H1 (cell line): ENCODE measurements at regions not wholly inside any gene's neighbourhood (a gene's known extent, or its start where the extent isn't known, plus 50 kb on each side); places are given as distances from the start of the nearest gene placed in this dataset.

Experiments
- CTCF ChIA-PET: fragments of 300-600 bp; sonication (Branson Sonifier 250); formaldehyde crosslinking; loops from one replicate; lab custom pipeline; 2021; ENCODE audit not compliant: partially characterized antibody; lab: Charles Lee
- POLR2A ChIA-PET: fragments of 300-600 bp; sonication (Branson Sonifier 250); formaldehyde crosslinking; loops from one replicate; lab custom pipeline; 2021; ENCODE audit warnings: inconsistent platforms; ENCODE audit not compliant: partially characterized antibody; lab: Charles Lee
- DNase-seq, 2 experiments: peaks; one replicate each; pipeline versions ENCODE4 v3.0.0 to v3.0.0-alpha.2; 2010 to 2022; ENCODE audit warnings: low spot score in 2 of 2, low read depth in 1 of 2, mixed read lengths in 1 of 2
- FAIRE-seq: peaks from 2 replicates; lab custom pipeline; 2011; peaks lifted over from hg19 to GRCh38; lab: Jason Lieb, UNC
- H2AFZ ChIP-seq: 2 replicates; pipeline ENCODE4 v1.8.1; 2012; ENCODE audit warnings: low read length, inconsistent platforms
- H2AK5ac ChIP-seq: 2 replicates; pipeline ENCODE4 v1.6.1; 2013; ENCODE audit warnings: low read depth, low read length
- H2BK120ac ChIP-seq: replicated peaks from 2 replicates; pipeline ENCODE3; 2013; ENCODE audit warnings: low read depth, low read length, inconsistent platforms
- H2BK12ac ChIP-seq: 2 replicates; pipeline ENCODE4 v1.6.1; 2013; ENCODE audit warnings: low read depth, low read length
- H2BK15ac ChIP-seq: 2 replicates; pipeline ENCODE4 v1.6.1; 2013; ENCODE audit warnings: low read length
- H2BK20ac ChIP-seq: 2 replicates; pipeline ENCODE4 v1.6.1; 2013; ENCODE audit warnings: low read length
- H2BK5ac ChIP-seq: 2 replicates; pipeline ENCODE4 v1.6.1; 2013; ENCODE audit warnings: low read depth, low read length
- H3K14ac ChIP-seq: 2 replicates; pipeline ENCODE4 v1.6.1; 2013; ENCODE audit warnings: inconsistent platforms; ENCODE audit not compliant: insufficient read length
- H3K18ac ChIP-seq: 2 replicates; pipeline ENCODE4 v1.6.1; 2013; ENCODE audit warnings: low read length; ENCODE audit errors: extremely low read depth
- H3K23ac ChIP-seq: 2 replicates; pipeline ENCODE4 v1.6.1; 2013; ENCODE audit warnings: inconsistent platforms; ENCODE audit not compliant: insufficient read length
- H3K23me2 ChIP-seq: 2 replicates; pipeline ENCODE4 v1.6.1; 2013; ENCODE audit warnings: low read depth, low read length
- H3K27ac ChIP-seq: 2 replicates; pipeline ENCODE4 v1.6.1; 2011; ENCODE audit warnings: low read depth, low read length, inconsistent platforms
- H3K27me3 ChIP-seq, 4 experiments: replicated peaks in 1 of 4; 1 replicate in 1 of 4; 2 replicates in 3 of 4; pipeline versions ENCODE4 v1.6.1 to v1.8.1; 2011 to 2013; ENCODE audit warnings: low read length in 3 of 4, mild to moderate bottlenecking in 3 of 4, inconsistent platforms in 2 of 4, mixed read lengths in 2 of 4, moderate library complexity in 1 of 4; ENCODE audit not compliant: control insufficient read depth in 3 of 4, insufficient read depth in 3 of 4; ENCODE audit errors: extremely low read depth in 1 of 4
- H3K36me3 ChIP-seq, 4 experiments: 2 replicates each; pipeline versions ENCODE4 v1.6.1 to v1.8.1; 2011 to 2013; ENCODE audit warnings: mild to moderate bottlenecking in 4 of 4, low read length in 3 of 4, moderate library complexity in 2 of 4, control low read depth in 1 of 4, inconsistent platforms in 1 of 4; ENCODE audit not compliant: insufficient read depth in 4 of 4, control insufficient read depth in 2 of 4
- H3K4ac ChIP-seq: replicated peaks from 2 replicates; pipeline ENCODE3; 2013; ENCODE audit warnings: low read length, low read depth, mixed read lengths, inconsistent platforms; ENCODE audit not compliant: insufficient read length
- H3K4me1 ChIP-seq, 4 experiments: replicated peaks in 1 of 4; 1 replicate in 1 of 4; 2 replicates in 3 of 4; pipeline versions ENCODE4 v1.6.1 to v1.8.1; 2011 to 2013; ENCODE audit warnings: low read length in 3 of 4, inconsistent platforms in 2 of 4, mixed read lengths in 1 of 4; ENCODE audit not compliant: insufficient read depth in 4 of 4, control insufficient read depth in 3 of 4
- H3K4me2 ChIP-seq, 2 experiments: 2 replicates each; pipeline versions ENCODE4 v1.6.1 to v1.8.1; 2011 to 2013; ENCODE audit warnings: low read depth in 2 of 2, low read length in 2 of 2, control low read depth in 1 of 2, inconsistent platforms in 1 of 2, mild to moderate bottlenecking in 1 of 2; ENCODE audit not compliant: insufficient read depth in 1 of 2
- H3K4me3 ChIP-seq, 4 experiments: fragments of 200-600, 300-600 bp in 1 of 4; sonication (generic), shearing (Covaris generic), sonication (Bioruptor Twin) in 1 of 4; 2 replicates each; pipeline versions ENCODE4 v1.5.1 to v1.8.1; 2011 to 2016; ENCODE audit warnings: low read length in 4 of 4, low read depth in 3 of 4, control low read depth in 2 of 4, inconsistent platforms in 2 of 4, mild to moderate bottlenecking in 2 of 4, mixed read lengths in 1 of 4, moderate library complexity in 1 of 4; ENCODE audit not compliant: insufficient read depth in 2 of 4; ENCODE audit errors: extremely low read depth in 1 of 4
- H3K56ac ChIP-seq: replicated peaks from 2 replicates; pipeline ENCODE3; 2013; ENCODE audit warnings: low read depth, mild to moderate bottlenecking, mixed read lengths, low read length, inconsistent platforms; ENCODE audit not compliant: insufficient read length
- H3K79me1 ChIP-seq: 2 replicates; pipeline ENCODE4 v1.6.1; 2013; ENCODE audit warnings: low read depth, low read length, control low read depth
- H3K79me2 ChIP-seq, 2 experiments: 2 replicates each; pipeline versions ENCODE4 v1.6.1 to v1.8.1; 2012 to 2013; ENCODE audit warnings: low read length in 2 of 2, mild to moderate bottlenecking in 2 of 2, inconsistent platforms in 1 of 2; ENCODE audit not compliant: insufficient read depth in 2 of 2, control insufficient read depth in 1 of 2
- H3K9ac ChIP-seq, 4 experiments: replicated peaks in 1 of 4; 1 replicate in 1 of 4; 2 replicates in 3 of 4; pipeline versions ENCODE4 v1.6.1 to v1.8.1; 2011 to 2013; ENCODE audit warnings: low read depth in 3 of 4, low read length in 3 of 4, control low read depth in 2 of 4, mild to moderate bottlenecking in 2 of 4, moderate library complexity in 2 of 4, inconsistent platforms in 1 of 4; ENCODE audit errors: extremely low read depth in 1 of 4
- H3K9me3 ChIP-seq, 2 experiments: 2 replicates each; pipeline versions ENCODE4 v1.6.1 to v1.8.1; 2012 to 2013; ENCODE audit warnings: mild to moderate bottlenecking in 2 of 2, moderate library complexity in 2 of 2, control low read depth in 1 of 2, inconsistent platforms in 1 of 2, low read depth in 1 of 2, low read length in 1 of 2, mixed read lengths in 1 of 2; ENCODE audit not compliant: insufficient read depth in 2 of 2
- H4K20me1 ChIP-seq, 2 experiments: replicated peaks in 1 of 2; 2 replicates each; pipeline versions ENCODE3 to v1.8.1; 2011 to 2013; ENCODE audit warnings: inconsistent platforms in 2 of 2, low read length in 2 of 2, mild to moderate bottlenecking in 1 of 2; ENCODE audit not compliant: insufficient read depth in 2 of 2, control insufficient read depth in 1 of 2
- H4K5ac ChIP-seq: 2 replicates; pipeline ENCODE4 v1.6.1; 2013; ENCODE audit warnings: low read length, low read depth, mixed read lengths, inconsistent platforms; ENCODE audit not compliant: insufficient read length
- H4K8ac ChIP-seq: 2 replicates; pipeline ENCODE4 v1.8.0; 2013; ENCODE audit warnings: mild to moderate bottlenecking, moderate library complexity, low read length, inconsistent platforms; ENCODE audit not compliant: insufficient read depth; ENCODE audit errors: extremely low read depth
- H4K91ac ChIP-seq: replicated peaks from 2 replicates; pipeline ENCODE3; 2013; ENCODE audit warnings: low read length, mixed read lengths, inconsistent platforms; ENCODE audit not compliant: insufficient read length
- BRCA1 ChIP-seq: IDR thresholded peaks from 2 replicates; pipeline ENCODE4 v1.6.1; 2012; ENCODE audit warnings: low read depth, low read length, improper control_type of control experiment
- CBX8 ChIP-seq: fragments of 300-800, 300-1000 bp; sonication (generic); IDR thresholded peaks from 2 replicates; pipeline ENCODE4 v1.7.1; 2016; ENCODE audit warnings: low read depth, low read length, borderline replicate concordance
- CHD2 ChIP-seq: IDR thresholded peaks from 2 replicates; pipeline ENCODE4 v1.6.1; 2012; ENCODE audit warnings: low read length, improper control_type of control experiment
- KDM1A ChIP-seq: fragments of 200-600, 300-600 bp; sonication (generic); IDR thresholded peaks from 2 replicates; pipeline ENCODE4 v1.7.1; 2016; ENCODE audit warnings: mild to moderate bottlenecking, low read length, borderline replicate concordance
- RBBP5 ChIP-seq: IDR thresholded peaks from 2 replicates; pipeline ENCODE4 v1.7.1; 2012; ENCODE audit warnings: low read depth, mild to moderate bottlenecking, inconsistent platforms, low read length, moderate library complexity, borderline replicate concordance
- SIRT6 ChIP-seq: IDR thresholded peaks from one replicate; pipeline ENCODE4 v1.7.1; 2012; ENCODE audit warnings: low read length, inconsistent platforms
- SRF ChIP-seq: IDR thresholded peaks from 2 replicates; pipeline ENCODE4 v1.6.1; 2011; ENCODE audit warnings: mild to moderate bottlenecking, low read depth, low read length, moderate library complexity
- TAF7 ChIP-seq: optimal IDR thresholded peaks from 2 replicates; pipeline ENCODE3; 2011; ENCODE audit warnings: low read depth, mild to moderate bottlenecking, inconsistent platforms, low read length, moderate library complexity, borderline replicate concordance
- TCF12 ChIP-seq: IDR thresholded peaks from 2 replicates; pipeline ENCODE4 v1.6.1; 2011; ENCODE audit warnings: low read depth, mild to moderate bottlenecking, low read length
- TEAD4 ChIP-seq: IDR thresholded peaks from 2 replicates; pipeline ENCODE4 v1.6.1; 2012; ENCODE audit warnings: low read depth, low read length, inconsistent platforms, mixed read lengths
- YY1 ChIP-seq: IDR thresholded peaks from 2 replicates; pipeline ENCODE4 v1.6.1; 2011; ENCODE audit warnings: low read depth, mild to moderate bottlenecking, low read length
- ZNF274 ChIP-seq: IDR thresholded peaks from 2 replicates; pipeline ENCODE4 v1.7.0; 2012; ENCODE audit warnings: low read length, borderline replicate concordance; ENCODE audit errors: extremely low read depth
- WGBS, 2 experiments: shearing (Covaris generic) in 1 of 2; methylation state at CpG; one replicate each; pipeline versions ENCODE4 v1.1.6 to v1.1.7; 2013 to 2015; ENCODE audit warnings: low lambda C conversion rate in 2 of 2, mixed read lengths in 2 of 2, inconsistent platforms in 1 of 2, low coverage in 1 of 2, missing lambda C conversion rate in 1 of 2; ENCODE audit not compliant: insufficient replicate concordance in 2 of 2, insufficient coverage in 1 of 2, insufficient read length in 1 of 2; ENCODE audit errors: extremely low coverage in 1 of 2, missing lambda C conversion rate in 1 of 2; 5-methylcytosine and 5-hydroxymethylcytosine counted together
- TF ChIP-seq, protein P1 (sequence below), 3 experiments: IDR thresholded peaks; 1 replicate in 2 of 3; 2 replicates in 1 of 3; pipeline versions ENCODE4 v1.5.1 to v1.6.1; 2011; ENCODE audit warnings: low read length in 3 of 3, mild to moderate bottlenecking in 3 of 3, inconsistent platforms in 2 of 3, low read depth in 1 of 3, moderate library complexity in 1 of 3; ENCODE audit not compliant: insufficient read depth in 1 of 3; ENCODE audit errors: control extremely low read depth in 1 of 3

DNA sequence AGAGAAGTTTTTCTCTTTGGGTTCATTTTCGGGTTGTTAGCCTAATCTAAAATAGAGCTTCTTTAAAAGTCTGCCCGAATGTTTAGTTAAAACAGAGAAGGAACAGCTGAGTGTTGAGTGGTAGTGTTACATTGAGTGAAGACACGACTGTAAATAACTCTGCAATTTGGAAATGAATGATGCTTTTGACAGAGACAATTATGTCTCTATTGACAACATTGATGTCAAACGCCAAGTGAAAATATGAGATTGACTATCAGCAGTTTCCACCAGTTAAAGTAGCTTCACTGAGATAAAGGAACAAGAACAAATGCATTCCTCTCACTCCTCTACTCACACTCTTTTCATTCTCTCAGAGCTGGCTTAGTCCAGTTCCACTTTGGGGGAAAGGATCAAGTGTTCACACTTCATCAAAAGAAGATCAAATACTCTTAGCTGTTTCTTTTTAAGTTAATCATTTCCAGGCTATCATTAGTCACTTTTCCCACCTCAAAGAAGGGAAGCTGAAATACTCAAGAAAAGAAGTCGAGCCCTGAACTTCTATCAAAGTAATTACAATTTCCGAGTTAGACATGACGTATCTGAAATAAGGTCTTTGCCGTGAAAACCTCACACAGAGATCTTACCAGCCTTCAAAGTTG is 399.1 kb upstream of the DPH6 start:
- Histone ChIP-seq H2BK120ac (no peak overlapping the region), H4K91ac (no peak overlapping the region), H3K23me2 (no peaks in the 10 kb centered on the region), H3K23ac (no peak overlapping the region), H2BK5ac (no peak overlapping the region), H3K4ac (no peak overlapping the region), H3K79me2 (no peaks in the 10 kb centered on the region), H3K4me2 (no peak overlapping the region), H3K27ac (no peak overlapping the region), H4K20me1 (no peaks in the 10 kb centered on the region), H3K4me3 (no peak overlapping the region), H2AFZ (no peak overlapping the region), H3K27me3 (no peaks in the 10 kb centered on the region), H2AK5ac (no peak overlapping the region), H3K36me3 (no peaks in the 10 kb centered on the region), H4K5ac (no peak overlapping the region), H3K18ac (no peak overlapping the region), H3K9me3 (no peaks in the 10 kb centered on the region; a peak in 1 of 4 replicates), H3K79me1 (no peaks in the 10 kb centered on the region), H3K4me1 (no peaks in the 10 kb centered on the region), H3K14ac (no peak overlapping the region), H2BK12ac (no peak overlapping the region), H4K8ac (no peak overlapping the region), H3K9ac (no peak overlapping the region), H2BK20ac (no peak overlapping the region), H3K56ac (no peak overlapping the region), H2BK15ac (no peak overlapping the region)
- no peak for DNase-seq
- CTCF ChIA-PET: no interaction called here
- POLR2A ChIA-PET: no interaction called here
- 87% methylated on average over 8 of the region's 8 CpGs; no CpG with 5 or more reads in 1 of the 2 experiments for WGBS, 2 experiments
- no peak for FAIRE-seq
- TF ChIP-seq, protein P1, sequence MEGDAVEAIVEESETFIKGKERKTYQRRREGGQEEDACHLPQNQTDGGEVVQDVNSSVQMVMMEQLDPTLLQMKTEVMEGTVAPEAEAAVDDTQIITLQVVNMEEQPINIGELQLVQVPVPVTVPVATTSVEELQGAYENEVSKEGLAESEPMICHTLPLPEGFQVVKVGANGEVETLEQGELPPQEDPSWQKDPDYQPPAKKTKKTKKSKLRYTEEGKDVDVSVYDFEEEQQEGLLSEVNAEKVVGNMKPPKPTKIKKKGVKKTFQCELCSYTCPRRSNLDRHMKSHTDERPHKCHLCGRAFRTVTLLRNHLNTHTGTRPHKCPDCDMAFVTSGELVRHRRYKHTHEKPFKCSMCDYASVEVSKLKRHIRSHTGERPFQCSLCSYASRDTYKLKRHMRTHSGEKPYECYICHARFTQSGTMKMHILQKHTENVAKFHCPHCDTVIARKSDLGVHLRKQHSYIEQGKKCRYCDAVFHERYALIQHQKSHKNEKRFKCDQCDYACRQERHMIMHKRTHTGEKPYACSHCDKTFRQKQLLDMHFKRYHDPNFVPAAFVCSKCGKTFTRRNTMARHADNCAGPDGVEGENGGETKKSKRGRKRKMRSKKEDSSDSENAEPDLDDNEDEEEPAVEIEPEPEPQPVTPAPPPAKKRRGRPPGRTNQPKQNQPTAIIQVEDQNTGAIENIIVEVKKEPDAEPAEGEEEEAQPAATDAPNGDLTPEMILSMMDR (IDR thresholded peaks at IDR 0.05; ENCODE audit: control extremely low read depth in 1 of 3, insufficient read depth in 1 of 3, low read depth in 1 of 3, low read length in 3 of 3): no peak
- TF ChIP-seq TAF7 (no peak), TCF12 (no peak), BRCA1 (no peak), SIRT6 (no peak), RBBP5 (no peak), ZNF274 (no peak), CBX8 (no peak), CHD2 (no peak), SRF (no peak), TEAD4 (no peak), KDM1A (no peak), YY1 (no peak)
